ENCODE measurements at regions not wholly inside any gene's neighbourhood (a gene's known extent, or its start where the extent isn't known, plus 50 kb on each side); places are given as distances from the start of the nearest gene placed in this dataset.

- no peak for TF ChIP-seq CTCF (IDR thresholded peaks at IDR 0.05; ENCODE audit: poor library complexity)
- TF ChIP-seq EZH2phosphoT487 (IDR thresholded peaks at IDR 0.05; ENCODE audit: low read depth, severe bottlenecking, unreplicated experiment): no peak
Observed at GRCh38 chr4:30941641-30942040, 221.5 kb downstream of the PCDH7 start.
